ENCODE measurements at regions not wholly inside any gene's neighbourhood (a gene's known extent, or its start where the extent isn't known, plus 50 kb on each side); places are given as distances from the start of the nearest gene placed in this dataset.

DNA sequence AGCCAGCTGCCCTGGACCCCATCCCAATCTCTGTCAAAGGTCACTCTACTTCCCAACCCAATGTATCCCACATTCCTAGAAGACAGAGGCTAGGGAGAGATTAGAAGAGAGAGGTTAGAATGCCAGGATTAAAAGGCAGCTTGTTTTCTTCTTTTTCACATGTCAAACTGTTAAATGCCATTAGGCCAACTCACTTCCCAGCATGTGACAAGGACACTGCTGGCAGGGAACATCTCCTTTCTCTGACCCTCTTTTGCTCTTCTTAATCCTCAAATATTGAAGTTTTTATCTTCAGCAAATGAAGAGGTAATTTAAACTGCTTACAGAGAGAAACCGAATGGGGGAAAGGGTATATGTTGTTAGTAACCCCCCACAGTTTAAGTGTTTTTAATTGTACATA is 89.1 kb downstream of the BBS10 start:
- in situ Hi-C loops (cut with MboI; ENCODE audit: low sequenced_read_pairs, unreplicated experiment): no loop called here
- no peak for DNase-seq (ENCODE audit: low spot score)
- no peak for TF ChIP-seq CTCF (IDR thresholded peaks at IDR 0.05; ENCODE audit: borderline replicate concordance, control extremely low read depth, extremely low read depth, insufficient read depth, missing control alignments)

- in situ Hi-C loops (cut with MboI; ENCODE audit: low sequenced_read_pairs, unreplicated experiment): no loop called here
- no peak for DNase-seq (ENCODE audit: low spot score)
- TF ChIP-seq CTCF (IDR thresholded peaks at IDR 0.05; ENCODE audit: borderline replicate concordance, control extremely low read depth, extremely low read depth, insufficient read depth, missing control alignments): no peak
Measured at GRCh38 chr12:76256904-76257303, 91.3 kb downstream of the BBS10 start.

- in situ Hi-C loops (cut with MboI; ENCODE audit: low sequenced_read_pairs, unreplicated experiment): no loop called here
- DNase-seq (ENCODE audit: low spot score): no peak
- no peak for TF ChIP-seq CTCF (IDR thresholded peaks at IDR 0.05; ENCODE audit: borderline replicate concordance, control extremely low read depth, extremely low read depth, insufficient read depth, missing control alignments)
Measured at GRCh38 chr12:76256321-76256720, 91.9 kb downstream of the BBS10 start.

- no peak for TF ChIP-seq CTCF (IDR thresholded peaks at IDR 0.05; ENCODE audit: borderline replicate concordance, control extremely low read depth, extremely low read depth, insufficient read depth, missing control alignments)
- no peak for DNase-seq (ENCODE audit: low spot score)
- in situ Hi-C loops (cut with MboI; ENCODE audit: low sequenced_read_pairs, unreplicated experiment): no loop called here
Measured at GRCh38 chr12:76255692-76256091, 92.5 kb downstream of the BBS10 start.

GRCh38 chr12:76255281-76255680 is 92.9 kb downstream of the BBS10 start:
- DNase-seq (ENCODE audit: low spot score): no peak
- TF ChIP-seq CTCF (IDR thresholded peaks at IDR 0.05; ENCODE audit: borderline replicate concordance, control extremely low read depth, extremely low read depth, insufficient read depth, missing control alignments): no peak

DNA sequence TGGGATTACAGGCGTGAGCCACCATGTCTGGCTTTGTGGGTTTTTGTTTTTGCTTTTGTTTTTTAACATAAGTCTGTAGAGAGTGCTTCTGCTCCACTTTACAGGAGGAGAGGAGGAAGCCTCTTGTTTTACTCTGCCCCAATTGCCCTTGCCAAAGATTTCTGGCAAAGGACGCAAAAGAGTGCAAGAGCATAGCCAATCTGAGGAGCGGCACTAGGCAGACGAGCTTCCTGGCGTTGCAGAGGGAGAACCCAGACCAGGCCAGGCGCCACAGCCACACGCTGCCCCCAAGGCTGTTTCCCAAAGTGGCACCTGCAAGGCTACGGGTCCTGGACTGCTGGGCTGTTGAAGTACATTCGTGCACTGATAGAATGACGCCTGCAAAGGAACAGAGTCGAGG is 96.2 kb downstream of the BBS10 start:
- no peak for DNase-seq (ENCODE audit: low spot score)

More at GRCh38 chr12:76255281-76255680, 92.9 kb downstream of the BBS10 start:
- in situ Hi-C loops (cut with MboI; ENCODE audit: low sequenced_read_pairs, unreplicated experiment): no loop called here

More for the DNA sequence above, 96.2 kb downstream of the BBS10 start:
- in situ Hi-C loops (cut with MboI; ENCODE audit: low sequenced_read_pairs, unreplicated experiment): no loop called here
- no peak for TF ChIP-seq CTCF (IDR thresholded peaks at IDR 0.05; ENCODE audit: borderline replicate concordance, control extremely low read depth, extremely low read depth, insufficient read depth, missing control alignments)
